Heart right ventricle (tissue), 16 donors: ENCODE measurements at regions not wholly inside any gene's neighbourhood (a gene's known extent, or its start where the extent isn't known, plus 50 kb on each side); places are given as distances from the start of the nearest gene placed in this dataset.

Source experiments
- ATAC-seq, 8 donors: fragments of 200-7000 bp; cut with Tn5 transposase; one replicate each; pipeline ENCODE4 v1.9.1; 2020; ENCODE audit warnings: mild to moderate bottlenecking in 8 of 8, moderate library complexity in 8 of 8, moderate number of reproducible peaks in 1 of 8
- DNase-seq, 2 donors: peaks; one replicate each; pipeline ENCODE4 v3.0.0-alpha.2; 2020
- H3K27ac ChIP-seq, 10 donors: fragments of 200-600 bp; sonication (generic) in 2 of 10; one replicate each; pipeline versions ENCODE4 v1.5.0 to v1.8.0; 2020 to 2022; ENCODE audit warnings: mild to moderate bottlenecking in 3 of 10
- H3K27me3 ChIP-seq, 7 donors: fragments of 200-600 bp; one replicate each; pipeline ENCODE4 v1.8.0; 2021 to 2022; ENCODE audit warnings: mild to moderate bottlenecking in 2 of 7
- H3K36me3 ChIP-seq, 9 donors: fragments of 200-600 bp; sonication (generic) in 1 of 9; one replicate each; pipeline versions ENCODE4 v1.5.0 to v1.8.0; 2020 to 2022; ENCODE audit warnings: mild to moderate bottlenecking in 2 of 9
- H3K4me1 ChIP-seq, 9 donors: fragments of 200-600 bp; sonication (generic) in 1 of 9; one replicate each; pipeline versions ENCODE4 v1.5.0 to v1.8.0; 2020 to 2022; ENCODE audit warnings: mild to moderate bottlenecking in 4 of 9
- H3K4me3 ChIP-seq, 10 donors: fragments of 200-600 bp; sonication (generic) in 2 of 10; one replicate each; pipeline versions ENCODE4 v1.5.0 to v1.8.0; 2020 to 2022; ENCODE audit warnings: mild to moderate bottlenecking in 7 of 10, moderate library complexity in 2 of 10
- H3K9me3 ChIP-seq, 11 donors: fragments of 200-600 bp in 10 of 11; sonication (generic) in 2 of 11; one replicate each; pipeline versions ENCODE4 v1.5.0 to v1.8.0; 2013 to 2022; ENCODE audit warnings: mild to moderate bottlenecking in 2 of 11, control low read depth in 1 of 11, moderate library complexity in 1 of 11
- WGBS, 2 donors: extraction: QIAGEN DNeasy Blood & Tissue Kit; methylation state at CpG; one replicate each; pipeline ENCODE4 v1.1.7; 2013; ENCODE audit warnings: inconsistent platforms in 1 of 2; 5-methylcytosine and 5-hydroxymethylcytosine counted together
- intact Hi-C, 10 donors: fragments of 100-400 bp; cut with DNase I; formaldehyde crosslinking; loops; one replicate each; pipeline versions ENCODE4 v1.11.1 to v1.14.2; 2022
- TF ChIP-seq, protein P1 (sequence below), 9 donors: fragments of 200-600 bp; sonication (generic) in 2 of 9; IDR thresholded peaks; one replicate each; pipeline versions ENCODE4 v1.5.0 to v1.8.0; 2021 to 2022; ENCODE audit warnings: antibody characterized with exemption in 9 of 9, mild to moderate bottlenecking in 5 of 9, moderate library complexity in 1 of 9
- donor health status: Arrhythmogenic right ventricular cardiomyopathy.
- donor health status: ischemic (EF 13 %, LVEDD 7.1; RV severe dilation, severe dysfunction).
- donor health status: healthy with polysubstance abuse.
- donor health status: DM: no; HTN: yes; CAD: no.
- donor health status: DM: no; HTN: no; CAD: no.
- donor health status: ischemic (EF 25% LVEDD 6.9; RV normal size, moderate dysfunction).
- donor health status: ischemic (EF 25% LVEDD 5.7; RV mildly dilated, moderate dysfunction).
- donor health status: healthy.
- donor health status: DM: yes; HTN: yes; CAD: no.
- donor health status: Ischemic cardiomyopathy.
- donor health status: ischemic (EF 35%, LVEDD 5.7; RV mildly dilated, moderate dysfunction).
- donor health status: nonischemic (EF 11% LVEDD 7.7; RV severe dilation, severe dysfunction).
- donor health status: DM: yes; HTN: yes; CAD: no.
- donor health status: PGD.
- donor health status: ischemic (EF 29% LVEDD 5.4; RV normal size, mild dysfunction).
- donor health status: nonischemic (EF 23%, LVEDD 6.1; RV moderate dilation, normal function).

DNA sequence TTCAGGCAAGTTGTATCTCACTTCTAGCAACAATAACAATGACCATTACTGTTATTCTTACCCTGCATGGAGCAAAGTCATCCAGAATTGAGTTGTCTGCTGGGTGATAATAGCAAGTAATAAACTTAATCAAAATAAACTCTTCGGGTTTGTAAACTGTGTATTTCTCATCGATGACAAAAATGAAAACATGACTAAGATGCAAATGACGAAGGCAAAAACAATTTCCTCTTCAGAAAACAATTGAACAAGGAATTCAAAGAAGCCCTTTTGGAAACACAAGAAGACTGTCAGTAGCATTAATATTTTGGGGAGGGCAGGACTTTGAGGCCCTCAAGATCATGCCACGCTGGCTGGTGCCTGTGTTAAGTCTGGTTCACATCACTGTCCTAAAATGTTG lies 232.0 kb downstream of the BTG1 start:
- no peaks in the 10 kb centered on the region for H3K27me3 ChIP-seq
- intact Hi-C loops, result no loop called here
- TF ChIP-seq, protein P1, sequence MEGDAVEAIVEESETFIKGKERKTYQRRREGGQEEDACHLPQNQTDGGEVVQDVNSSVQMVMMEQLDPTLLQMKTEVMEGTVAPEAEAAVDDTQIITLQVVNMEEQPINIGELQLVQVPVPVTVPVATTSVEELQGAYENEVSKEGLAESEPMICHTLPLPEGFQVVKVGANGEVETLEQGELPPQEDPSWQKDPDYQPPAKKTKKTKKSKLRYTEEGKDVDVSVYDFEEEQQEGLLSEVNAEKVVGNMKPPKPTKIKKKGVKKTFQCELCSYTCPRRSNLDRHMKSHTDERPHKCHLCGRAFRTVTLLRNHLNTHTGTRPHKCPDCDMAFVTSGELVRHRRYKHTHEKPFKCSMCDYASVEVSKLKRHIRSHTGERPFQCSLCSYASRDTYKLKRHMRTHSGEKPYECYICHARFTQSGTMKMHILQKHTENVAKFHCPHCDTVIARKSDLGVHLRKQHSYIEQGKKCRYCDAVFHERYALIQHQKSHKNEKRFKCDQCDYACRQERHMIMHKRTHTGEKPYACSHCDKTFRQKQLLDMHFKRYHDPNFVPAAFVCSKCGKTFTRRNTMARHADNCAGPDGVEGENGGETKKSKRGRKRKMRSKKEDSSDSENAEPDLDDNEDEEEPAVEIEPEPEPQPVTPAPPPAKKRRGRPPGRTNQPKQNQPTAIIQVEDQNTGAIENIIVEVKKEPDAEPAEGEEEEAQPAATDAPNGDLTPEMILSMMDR (IDR thresholded peaks at IDR 0.05), result no peak
- no peak overlapping the region for H3K27ac ChIP-seq
- no peak for DNase-seq
- 81 to 84% methylated on average over 4 of the region's 4 CpGs for WGBS, 2 donors
- H3K36me3 ChIP-seq, result no peaks in the 10 kb centered on the region
- H3K4me3 ChIP-seq, result no peak overlapping the region
- H3K4me1 ChIP-seq, result no peaks in the 10 kb centered on the region
- no peak for ATAC-seq
- H3K9me3 ChIP-seq, result peaks cover 0 to 2% (median 0%) of the 10 kb centered on the region in 11 donors

DNA sequence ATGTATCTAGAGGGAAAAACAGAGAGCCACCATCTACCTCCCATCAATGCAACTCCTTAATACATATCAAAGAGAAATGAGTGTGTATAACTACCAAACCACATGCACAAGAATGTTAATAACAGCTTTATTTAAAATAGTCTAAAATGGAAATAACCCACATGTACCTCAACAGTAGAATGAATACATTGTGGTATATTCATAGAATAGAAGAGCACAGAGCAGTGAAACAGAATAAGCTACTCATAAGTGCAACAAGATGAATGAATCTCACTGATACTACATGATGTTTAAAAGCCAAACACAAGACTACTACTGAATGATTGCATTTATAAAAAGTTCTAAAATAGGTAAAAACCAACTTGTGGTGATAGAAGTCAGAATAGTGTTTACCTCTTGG lies 232.5 kb downstream of the BTG1 start:
- Histone ChIP-seq H3K4me1 (no peaks in the 10 kb centered on the region), H3K4me3 (no peak overlapping the region), H3K36me3 (no peaks in the 10 kb centered on the region), H3K9me3 (peaks cover 0 to 5% (median 0%) of the 10 kb centered on the region in 11 donors), H3K27ac (no peak overlapping the region), H3K27me3 (no peaks in the 10 kb centered on the region)
- ATAC-seq, result no peak
- no peak for DNase-seq
- TF ChIP-seq, protein P1 (IDR thresholded peaks at IDR 0.05), result no peak
- intact Hi-C loops, result no loop called here

DNA sequence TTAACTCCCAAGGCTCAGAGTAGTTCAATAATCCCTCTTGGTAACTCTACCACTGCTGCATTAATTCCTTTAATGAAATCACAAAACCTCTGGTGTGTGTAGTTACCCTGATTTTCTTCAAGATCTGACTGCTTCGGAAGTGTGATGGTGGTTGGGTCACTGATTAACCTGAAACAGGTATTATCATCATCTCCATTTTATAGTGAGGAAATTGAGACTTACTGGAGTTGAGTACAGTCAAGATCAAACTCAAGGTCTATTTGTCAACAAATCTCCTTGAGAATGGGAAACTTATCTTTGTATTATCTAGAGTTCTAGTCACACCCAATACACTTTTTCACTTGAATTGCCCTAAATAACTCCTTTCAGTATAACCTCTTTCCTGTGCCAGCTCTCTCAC lies 233.5 kb downstream of the BTG1 start:
- no peaks in the 10 kb centered on the region for H3K36me3 ChIP-seq
- no peak overlapping the region for H3K4me3 ChIP-seq
- ATAC-seq, result no peak
- no peak overlapping the region for H3K27ac ChIP-seq
- no peaks in the 10 kb centered on the region for H3K27me3 ChIP-seq
- 95 to 96% methylated on average over 1 of the region's 1 CpG for WGBS, 2 donors
- DNase-seq, result no peak
- TF ChIP-seq, protein P1 (IDR thresholded peaks at IDR 0.05), result no peak
- intact Hi-C loops, result no loop called here
- no peaks in the 10 kb centered on the region for H3K4me1 ChIP-seq
- H3K9me3 ChIP-seq, result peaks cover 0 to 5% (median 0%) of the 10 kb centered on the region in 11 donors

DNA sequence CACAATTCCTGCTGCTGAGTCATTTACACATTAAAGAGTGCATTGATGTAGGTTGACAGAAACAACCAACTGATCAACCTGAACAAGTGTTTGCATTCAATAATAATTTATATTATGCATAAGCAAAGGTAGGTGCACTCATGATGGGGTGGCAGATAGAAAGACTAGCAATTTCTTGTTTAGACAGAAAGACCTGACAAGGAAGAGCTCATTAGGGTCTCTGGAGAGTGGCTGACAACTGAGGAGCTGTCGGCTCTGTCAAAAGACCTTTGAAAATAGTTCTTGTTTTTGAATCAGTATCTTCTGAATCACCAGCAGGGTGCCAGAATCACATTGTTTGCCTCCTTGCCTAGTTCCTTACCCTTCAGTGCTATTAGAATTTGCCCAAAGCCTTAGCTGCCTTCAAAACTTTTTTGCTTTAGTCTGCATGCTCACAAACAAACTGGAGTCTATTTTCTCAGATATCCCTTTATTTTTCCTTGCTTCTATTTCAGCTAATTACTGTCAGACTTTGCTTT lies 234.7 kb downstream of the BTG1 start:
- TF ChIP-seq, protein P1 (IDR thresholded peaks at IDR 0.05), result no peak
- no peak for ATAC-seq
- H3K27me3 ChIP-seq, result no peaks in the 10 kb centered on the region
- no peak overlapping the region for H3K27ac ChIP-seq
- H3K4me1 ChIP-seq, result no peaks in the 10 kb centered on the region
- no peak overlapping the region for H3K4me3 ChIP-seq
- WGBS, 2 donors, result 44 to 52% methylated on average over 1 of the region's 1 CpG
- no peaks in the 10 kb centered on the region for H3K36me3 ChIP-seq
- no peak for DNase-seq
- peaks cover 0 to 6% (median 0%) of the 10 kb centered on the region in 11 donors for H3K9me3 ChIP-seq
- intact Hi-C loops, result no loop called here
